Upper lobe of left lung (tissue), 4 donors: ENCODE measurements at regions not wholly inside any gene's neighbourhood (a gene's known extent, or its start where the extent isn't known, plus 50 kb on each side); places are given as distances from the start of the nearest gene placed in this dataset.

Source experiments
- EP300 ChIP-seq, 4 donors: sonication (generic); formaldehyde crosslinking; IDR thresholded peaks; one replicate each; pipeline ENCODE4 v1.5.1; 2017; ENCODE audit warnings: antibody characterized with exemption in 4 of 4, control low read depth in 2 of 4
- POLR2A ChIP-seq, 4 donors: fragments of 450-650 bp; IDR thresholded peaks; one replicate each; pipeline ENCODE4 v1.5.1; 2016 to 2017; ENCODE audit warnings: antibody characterized with exemption in 4 of 4, mild to moderate bottlenecking in 2 of 4
- POLR2AphosphoS5 ChIP-seq, 2 donors: sonication (generic); formaldehyde crosslinking; IDR thresholded peaks; one replicate each; pipeline ENCODE4 v1.5.1; 2017; ENCODE audit warnings: antibody characterized with exemption in 2 of 2
- TF ChIP-seq, protein P1 (sequence below), 6 experiments: fragments of 450-650 bp in 4 of 6; fragments of 200-600 bp in 2 of 6; sonication (generic) in 2 of 6; IDR thresholded peaks; one replicate each; pipeline ENCODE4 v1.5.1; 2016 to 2019; ENCODE audit warnings: antibody characterized with exemption in 6 of 6

DNA sequence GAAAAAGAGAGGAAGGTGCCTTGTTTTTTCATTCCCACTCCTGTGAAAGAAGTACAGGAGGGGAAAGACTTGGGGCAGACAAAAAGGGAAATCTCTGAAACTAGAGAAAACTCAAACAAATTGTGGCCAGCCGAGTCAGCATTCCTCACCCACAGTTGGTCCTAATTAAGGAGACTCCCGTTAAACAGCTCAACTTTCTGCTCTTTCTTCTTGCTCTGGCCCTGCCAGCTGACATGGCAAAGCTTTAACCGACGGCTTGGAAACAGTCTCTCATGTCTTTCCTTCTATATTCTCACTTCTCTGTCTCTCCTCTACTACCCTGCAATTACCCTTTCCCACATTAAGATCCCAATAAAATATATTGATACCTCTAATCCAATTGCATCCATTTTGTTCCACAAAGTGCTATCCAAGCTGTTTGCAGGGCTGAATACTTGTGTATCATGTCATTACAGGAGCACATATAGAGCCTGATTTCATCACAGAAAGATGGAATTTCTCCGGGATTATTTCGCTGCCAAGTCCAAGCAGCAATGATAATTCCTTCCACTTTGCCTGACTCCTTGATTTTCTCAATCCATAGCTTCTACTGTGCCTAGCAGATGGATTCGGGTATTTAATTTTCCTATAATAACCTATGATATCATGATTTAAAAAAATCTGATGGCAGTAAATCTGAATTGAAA lies 65.4 kb upstream of the IPO9 start:
- TF ChIP-seq POLR2A (IDR thresholded peaks at IDR 0.05), result no peak
- TF ChIP-seq, protein P1, sequence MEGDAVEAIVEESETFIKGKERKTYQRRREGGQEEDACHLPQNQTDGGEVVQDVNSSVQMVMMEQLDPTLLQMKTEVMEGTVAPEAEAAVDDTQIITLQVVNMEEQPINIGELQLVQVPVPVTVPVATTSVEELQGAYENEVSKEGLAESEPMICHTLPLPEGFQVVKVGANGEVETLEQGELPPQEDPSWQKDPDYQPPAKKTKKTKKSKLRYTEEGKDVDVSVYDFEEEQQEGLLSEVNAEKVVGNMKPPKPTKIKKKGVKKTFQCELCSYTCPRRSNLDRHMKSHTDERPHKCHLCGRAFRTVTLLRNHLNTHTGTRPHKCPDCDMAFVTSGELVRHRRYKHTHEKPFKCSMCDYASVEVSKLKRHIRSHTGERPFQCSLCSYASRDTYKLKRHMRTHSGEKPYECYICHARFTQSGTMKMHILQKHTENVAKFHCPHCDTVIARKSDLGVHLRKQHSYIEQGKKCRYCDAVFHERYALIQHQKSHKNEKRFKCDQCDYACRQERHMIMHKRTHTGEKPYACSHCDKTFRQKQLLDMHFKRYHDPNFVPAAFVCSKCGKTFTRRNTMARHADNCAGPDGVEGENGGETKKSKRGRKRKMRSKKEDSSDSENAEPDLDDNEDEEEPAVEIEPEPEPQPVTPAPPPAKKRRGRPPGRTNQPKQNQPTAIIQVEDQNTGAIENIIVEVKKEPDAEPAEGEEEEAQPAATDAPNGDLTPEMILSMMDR (IDR thresholded peaks at IDR 0.05), result no peak
- no peak for TF ChIP-seq EP300 (IDR thresholded peaks at IDR 0.05)
- TF ChIP-seq POLR2AphosphoS5 (IDR thresholded peaks at IDR 0.05), result no peak
